ENCODE measurements at regions not wholly inside any gene's neighbourhood (a gene's known extent, or its start where the extent isn't known, plus 50 kb on each side); places are given as distances from the start of the nearest gene placed in this dataset.

DNA sequence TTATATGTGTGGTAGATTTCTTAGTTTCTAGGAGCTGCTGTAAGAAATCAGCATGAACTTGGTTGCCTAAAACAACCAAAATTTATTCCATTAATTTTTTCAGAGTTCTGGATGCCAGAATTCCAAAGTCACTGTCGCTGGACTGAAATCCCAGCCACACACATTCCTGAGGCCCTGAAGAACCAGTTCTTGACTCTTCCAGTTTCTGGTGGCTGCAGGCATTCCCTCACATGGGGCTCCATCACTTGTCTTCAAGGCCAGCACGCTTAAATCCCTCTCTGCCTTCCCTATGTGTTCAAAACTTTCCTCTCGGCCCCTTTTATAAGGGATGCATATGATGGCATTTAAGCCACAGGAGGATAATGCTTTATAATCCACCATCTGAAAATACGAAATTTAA is 1237.5 kb upstream of the CDH9 start:
- Histone ChIP-seq H3K27ac (no peak overlapping the region), H3K9me3 (ENCODE audit: low read depth) (no peaks in the 10 kb centered on the region), H3K36me3 (no peaks in the 10 kb centered on the region), H3K27me3 (no peaks in the 10 kb centered on the region), H3K4me1 (ENCODE audit: low read depth) (no peaks in the 10 kb centered on the region), H3K4me3 (no peak overlapping the region)
- TF ChIP-seq, protein P1, sequence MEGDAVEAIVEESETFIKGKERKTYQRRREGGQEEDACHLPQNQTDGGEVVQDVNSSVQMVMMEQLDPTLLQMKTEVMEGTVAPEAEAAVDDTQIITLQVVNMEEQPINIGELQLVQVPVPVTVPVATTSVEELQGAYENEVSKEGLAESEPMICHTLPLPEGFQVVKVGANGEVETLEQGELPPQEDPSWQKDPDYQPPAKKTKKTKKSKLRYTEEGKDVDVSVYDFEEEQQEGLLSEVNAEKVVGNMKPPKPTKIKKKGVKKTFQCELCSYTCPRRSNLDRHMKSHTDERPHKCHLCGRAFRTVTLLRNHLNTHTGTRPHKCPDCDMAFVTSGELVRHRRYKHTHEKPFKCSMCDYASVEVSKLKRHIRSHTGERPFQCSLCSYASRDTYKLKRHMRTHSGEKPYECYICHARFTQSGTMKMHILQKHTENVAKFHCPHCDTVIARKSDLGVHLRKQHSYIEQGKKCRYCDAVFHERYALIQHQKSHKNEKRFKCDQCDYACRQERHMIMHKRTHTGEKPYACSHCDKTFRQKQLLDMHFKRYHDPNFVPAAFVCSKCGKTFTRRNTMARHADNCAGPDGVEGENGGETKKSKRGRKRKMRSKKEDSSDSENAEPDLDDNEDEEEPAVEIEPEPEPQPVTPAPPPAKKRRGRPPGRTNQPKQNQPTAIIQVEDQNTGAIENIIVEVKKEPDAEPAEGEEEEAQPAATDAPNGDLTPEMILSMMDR (IDR thresholded peaks at IDR 0.05; ENCODE audit: low read depth, low read length), result no peak
- no peak for DNase-seq (ENCODE audit: low read depth in 1 of 2, low spot score in 1 of 2)

DNA sequence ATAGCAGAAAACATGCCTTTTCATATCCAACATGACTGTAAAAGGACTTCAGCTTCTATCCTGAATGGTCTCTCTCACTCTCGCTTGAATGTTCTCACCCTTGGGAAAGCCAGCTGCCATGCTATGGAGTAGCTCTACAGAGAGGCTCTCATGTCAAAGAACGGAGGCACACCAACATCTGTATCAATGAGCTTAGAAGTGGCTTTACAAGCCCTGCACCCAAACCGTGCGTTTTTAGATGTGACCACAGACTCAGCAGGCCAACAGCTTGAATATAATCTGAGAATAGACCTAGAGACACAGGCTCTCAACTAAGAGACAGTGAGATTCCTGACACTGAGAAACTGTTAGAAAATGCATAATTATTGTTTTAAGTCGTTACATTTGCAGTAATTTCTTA is 1231.6 kb upstream of the CDH9 start:
- H3K4me1 ChIP-seq (ENCODE audit: low read depth), result no peaks in the 10 kb centered on the region
- no peak overlapping the region for H3K4me3 ChIP-seq
- no peaks in the 10 kb centered on the region for H3K36me3 ChIP-seq
- TF ChIP-seq, protein P1 (IDR thresholded peaks at IDR 0.05; ENCODE audit: low read depth, low read length), result no peak
- H3K27me3 ChIP-seq, result no peaks in the 10 kb centered on the region
- DNase-seq (ENCODE audit: low read depth in 1 of 2, low spot score in 1 of 2), result no peak
- H3K9me3 ChIP-seq (ENCODE audit: low read depth), result no peaks in the 10 kb centered on the region
- H3K27ac ChIP-seq, result no peak overlapping the region

DNA sequence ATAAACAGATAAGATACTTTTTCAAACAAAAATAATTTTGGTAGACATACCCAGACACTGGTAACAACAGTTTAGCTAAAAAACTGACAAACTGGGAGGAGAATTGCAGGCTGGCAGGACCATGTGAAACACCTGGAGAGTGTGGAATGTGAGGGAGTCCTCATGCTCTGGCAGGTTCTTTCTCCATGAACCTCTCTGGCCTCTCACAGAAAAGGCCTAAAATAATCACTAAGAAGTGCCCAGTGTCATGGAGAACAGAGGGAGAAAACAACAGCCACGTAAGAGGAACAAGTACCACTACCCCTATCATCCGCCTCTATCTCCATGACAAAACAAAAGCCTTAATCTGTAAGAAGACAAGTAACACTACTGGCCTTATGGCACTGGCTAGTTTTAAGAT is 1227.5 kb upstream of the CDH9 start:
- DNase-seq (ENCODE audit: low read depth in 1 of 2, low spot score in 1 of 2), result no peak
- H3K4me1 ChIP-seq (ENCODE audit: low read depth), result no peaks in the 10 kb centered on the region

DNA sequence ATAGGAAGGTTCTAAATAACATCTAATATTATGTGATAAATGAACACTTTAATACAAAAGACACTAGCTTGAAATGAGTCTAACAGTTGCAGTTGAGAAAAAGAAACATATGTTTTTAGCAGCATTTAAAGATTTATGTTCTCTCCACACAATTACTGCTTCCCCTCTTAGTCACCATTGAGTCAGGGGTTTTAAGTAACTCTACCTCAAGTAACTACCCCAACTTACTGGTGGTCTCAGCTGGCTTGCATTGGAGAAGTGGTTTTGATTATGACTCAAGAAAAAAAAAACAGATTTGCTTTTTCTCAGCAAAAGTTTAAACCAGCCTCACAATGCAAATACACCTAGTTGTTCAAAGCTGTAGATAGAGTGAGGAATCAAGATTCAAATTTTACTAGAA is 1216.5 kb upstream of the CDH9 start:
- no peaks in the 10 kb centered on the region for H3K27me3 ChIP-seq
- TF ChIP-seq, protein P1 (IDR thresholded peaks at IDR 0.05; ENCODE audit: low read depth, low read length), result no peak
- no peaks in the 10 kb centered on the region for H3K9me3 ChIP-seq (ENCODE audit: low read depth)
- no peak overlapping the region for H3K27ac ChIP-seq
- no peak for DNase-seq (ENCODE audit: low read depth in 1 of 2, low spot score in 1 of 2)
- H3K4me3 ChIP-seq, result no peak overlapping the region
- no peaks in the 10 kb centered on the region for H3K36me3 ChIP-seq
- H3K4me1 ChIP-seq (ENCODE audit: low read depth), result no peaks in the 10 kb centered on the region

More for the DNA sequence above, 1227.5 kb upstream of the CDH9 start:
- no peaks in the 10 kb centered on the region for H3K9me3 ChIP-seq (ENCODE audit: low read depth)
- H3K27me3 ChIP-seq, result no peaks in the 10 kb centered on the region
- no peak overlapping the region for H3K4me3 ChIP-seq
- H3K36me3 ChIP-seq, result no peaks in the 10 kb centered on the region
- H3K27ac ChIP-seq, result no peak overlapping the region
- TF ChIP-seq, protein P1 (IDR thresholded peaks at IDR 0.05; ENCODE audit: low read depth, low read length), result no peak

DNA sequence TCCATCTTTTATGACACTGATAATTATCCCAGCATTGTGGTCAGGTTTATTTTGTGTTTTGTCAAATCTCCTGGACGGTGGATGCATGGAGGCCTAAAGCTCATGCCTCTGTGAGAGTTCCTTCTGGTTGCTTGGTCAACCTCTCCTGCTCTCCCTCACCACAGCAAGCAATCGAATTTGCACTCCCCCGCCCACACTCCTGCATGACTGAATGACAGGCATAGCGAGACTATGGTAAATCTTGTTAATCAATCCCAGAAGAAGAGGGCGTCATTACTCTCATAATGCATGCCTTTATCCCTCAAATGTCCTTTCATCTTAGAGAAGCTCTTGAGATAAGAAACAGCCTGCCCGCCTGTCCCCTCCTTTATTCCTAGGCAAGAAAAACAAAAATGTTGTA is 1215.0 kb upstream of the CDH9 start:
- Histone ChIP-seq H3K27me3 (no peaks in the 10 kb centered on the region), H3K27ac (no peak overlapping the region), H3K36me3 (no peaks in the 10 kb centered on the region), H3K9me3 (ENCODE audit: low read depth) (no peaks in the 10 kb centered on the region), H3K4me1 (ENCODE audit: low read depth) (no peaks in the 10 kb centered on the region), H3K4me3 (no peak overlapping the region)
- TF ChIP-seq, protein P1 (IDR thresholded peaks at IDR 0.05; ENCODE audit: low read depth, low read length), result no peak
- no peak for DNase-seq (ENCODE audit: low read depth in 1 of 2, low spot score in 1 of 2)

All from cardiac muscle cell (in vitro differentiated cells and primary cell).